MCF 10A (cell line): ENCODE measurements at regions not wholly inside any gene's neighbourhood (a gene's known extent, or its start where the extent isn't known, plus 50 kb on each side); places are given as distances from the start of the nearest gene placed in this dataset.
A peak's percentile ranks its signal among the peaks of the same experiment; 100 is the strongest.

Experiments
- BruUV-seq: library from RNA; stranded (reverse); fragments of 400-500 nt; replicated peaks from 2 replicates; lab custom pipeline; 2021; lab: Mats Ljungman, UMichigan
- CTCF ChIA-PET: fragments of 300-600 bp; sonication (Branson Sonifier 250); formaldehyde crosslinking; extraction: SDS; loops from one replicate; lab custom pipeline; 2021; ENCODE audit warnings: antibody characterized with exemption, inconsistent platforms; lab: Yijun Ruan, JAX
- POLR2A ChIA-PET: fragments of 300-600, 350-650 bp; sonication (Branson Sonifier 250); formaldehyde crosslinking; extraction: SDS; loops from one replicate; lab custom pipeline; 2020; ENCODE audit warnings: antibody characterized with exemption, inconsistent platforms; lab: Yijun Ruan, JAX
- DNase-seq: peaks from one replicate; pipeline ENCODE4 v3.0.0-alpha.2; 2018; ENCODE audit not compliant: unreplicated experiment
- H3K27ac Mint-ChIP-seq: one replicate; pipeline ENCODE4 v1.8.0; 2022; ENCODE audit warnings: mild to moderate bottlenecking, low read depth, mixed read lengths; ENCODE audit not compliant: unreplicated experiment
- H3K27me3 Mint-ChIP-seq: one replicate; pipeline ENCODE4 v1.8.0; 2022; ENCODE audit warnings: mixed read lengths; ENCODE audit not compliant: insufficient read depth, unreplicated experiment
- H3K36me3 Mint-ChIP-seq: one replicate; pipeline ENCODE4 v1.8.0; 2022; ENCODE audit warnings: mild to moderate bottlenecking, moderate library complexity, mixed read lengths; ENCODE audit not compliant: insufficient read depth, unreplicated experiment
- H3K4me1 Mint-ChIP-seq: one replicate; pipeline ENCODE4 v1.8.0; 2022; ENCODE audit warnings: mixed read lengths; ENCODE audit not compliant: insufficient read depth, unreplicated experiment
- H3K4me3 Mint-ChIP-seq: one replicate; pipeline ENCODE4 v1.8.0; 2022; ENCODE audit warnings: mild to moderate bottlenecking, moderate library complexity, mixed read lengths; ENCODE audit not compliant: unreplicated experiment
- H3K9me3 Mint-ChIP-seq: one replicate; pipeline ENCODE4 v1.8.0; 2022; ENCODE audit warnings: mixed read lengths; ENCODE audit not compliant: unreplicated experiment
- intact Hi-C: fragments of 100-400 bp; cut with micrococcal nuclease; formaldehyde crosslinking; loops from 2 replicates; pipeline ENCODE4 v1.14.1; 2022
- TF ChIP-seq, protein P1 (sequence below): fragments of 200-600 bp; IDR thresholded peaks from one replicate; pipeline ENCODE4 v1.8.0; 2022; ENCODE audit warnings: antibody characterized with exemption, mild to moderate bottlenecking; ENCODE audit not compliant: unreplicated experiment

DNA sequence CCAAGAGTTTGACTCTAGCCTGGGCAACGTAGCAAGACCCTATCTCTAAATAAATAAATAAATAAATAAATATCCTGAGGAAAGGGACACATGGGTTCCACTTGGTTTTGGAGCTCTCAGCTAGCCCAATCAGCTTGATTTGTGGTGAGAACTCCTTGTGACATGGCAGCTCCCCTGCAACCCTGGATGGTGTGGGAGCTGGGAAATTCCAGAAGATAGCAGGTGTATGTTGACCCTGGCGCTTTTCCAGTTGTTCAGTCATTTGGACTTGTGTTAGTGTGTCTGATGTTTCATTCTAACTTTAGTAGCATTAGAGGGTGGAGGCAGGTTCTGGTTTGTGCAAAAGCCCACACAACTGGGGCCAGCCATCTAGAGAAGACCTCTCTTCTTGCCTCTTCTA lies 148.5 kb upstream of the NCAM1 start:
- H3K9me3 Mint-ChIP-seq = no peaks in the 10 kb centered on the region
- no TSS peak for BruUV-seq
- CTCF ChIA-PET = no interaction called here
- no peaks in the 10 kb centered on the region for H3K27me3 Mint-ChIP-seq
- TF ChIP-seq, protein P1, sequence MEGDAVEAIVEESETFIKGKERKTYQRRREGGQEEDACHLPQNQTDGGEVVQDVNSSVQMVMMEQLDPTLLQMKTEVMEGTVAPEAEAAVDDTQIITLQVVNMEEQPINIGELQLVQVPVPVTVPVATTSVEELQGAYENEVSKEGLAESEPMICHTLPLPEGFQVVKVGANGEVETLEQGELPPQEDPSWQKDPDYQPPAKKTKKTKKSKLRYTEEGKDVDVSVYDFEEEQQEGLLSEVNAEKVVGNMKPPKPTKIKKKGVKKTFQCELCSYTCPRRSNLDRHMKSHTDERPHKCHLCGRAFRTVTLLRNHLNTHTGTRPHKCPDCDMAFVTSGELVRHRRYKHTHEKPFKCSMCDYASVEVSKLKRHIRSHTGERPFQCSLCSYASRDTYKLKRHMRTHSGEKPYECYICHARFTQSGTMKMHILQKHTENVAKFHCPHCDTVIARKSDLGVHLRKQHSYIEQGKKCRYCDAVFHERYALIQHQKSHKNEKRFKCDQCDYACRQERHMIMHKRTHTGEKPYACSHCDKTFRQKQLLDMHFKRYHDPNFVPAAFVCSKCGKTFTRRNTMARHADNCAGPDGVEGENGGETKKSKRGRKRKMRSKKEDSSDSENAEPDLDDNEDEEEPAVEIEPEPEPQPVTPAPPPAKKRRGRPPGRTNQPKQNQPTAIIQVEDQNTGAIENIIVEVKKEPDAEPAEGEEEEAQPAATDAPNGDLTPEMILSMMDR = no peak
- no peak for DNase-seq
- no peaks in the 10 kb centered on the region for H3K4me1 Mint-ChIP-seq
- H3K36me3 Mint-ChIP-seq = no peaks in the 10 kb centered on the region
- no peak overlapping the region for H3K4me3 Mint-ChIP-seq
- no peak overlapping the region for H3K27ac Mint-ChIP-seq
- POLR2A ChIA-PET = no interaction called here
- intact Hi-C loops = no loop called here

DNA sequence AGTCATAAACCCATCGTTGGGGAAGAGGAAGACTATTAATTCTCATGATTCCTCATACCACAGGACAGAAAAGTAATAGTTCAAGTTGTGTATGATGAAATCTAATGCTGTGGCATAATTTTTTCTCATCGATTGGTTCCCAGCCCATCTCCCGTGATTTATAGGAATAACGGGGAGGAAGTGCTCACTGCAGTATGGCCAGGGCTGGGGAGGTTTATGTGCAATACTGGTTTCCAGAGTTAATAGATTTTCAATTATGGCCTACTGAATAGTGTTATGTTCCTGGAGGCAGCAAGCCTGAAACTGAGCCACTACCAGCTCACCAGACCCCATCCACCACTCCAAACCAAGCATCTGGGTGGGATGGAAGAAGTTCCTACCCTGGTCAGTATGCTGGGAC lies 147.1 kb upstream of the NCAM1 start:
- Mint-ChIP-seq H3K27ac (no peak overlapping the region), H3K36me3 (no peaks in the 10 kb centered on the region), H3K4me1 (no peaks in the 10 kb centered on the region), H3K4me3 (no peak overlapping the region), H3K27me3 (no peaks in the 10 kb centered on the region), H3K9me3 (no peaks in the 10 kb centered on the region)
- TF ChIP-seq, protein P1 = no peak
- intact Hi-C loops = no loop called here
- no TSS peak for BruUV-seq
- ChIA-PET POLR2A (no interaction called here), CTCF (no interaction called here)
- DNase-seq = no peak

GRCh38 chr11:112817376-112817775 lies 143.8 kb upstream of the NCAM1 start:
- TF ChIP-seq, protein P1 = no peak
- ChIA-PET CTCF (interaction anchor here (0.7 to 2.2 kb wide), 3 partner anchors 16 to 298 kb away, joined by 3 to 7 read pairs (median 3); no protein-coding TSS in a partner anchor), POLR2A (no interaction called here)
- Mint-ChIP-seq H3K27me3 (no peaks in the 10 kb centered on the region), H3K4me3 (no peak overlapping the region), H3K27ac (no peak overlapping the region), H3K4me1 (no peaks in the 10 kb centered on the region), H3K36me3 (no peaks in the 10 kb centered on the region), H3K9me3 (no peaks in the 10 kb centered on the region)
- intact Hi-C loops = no loop called here
- no peak for DNase-seq
- no TSS peak for BruUV-seq

DNA sequence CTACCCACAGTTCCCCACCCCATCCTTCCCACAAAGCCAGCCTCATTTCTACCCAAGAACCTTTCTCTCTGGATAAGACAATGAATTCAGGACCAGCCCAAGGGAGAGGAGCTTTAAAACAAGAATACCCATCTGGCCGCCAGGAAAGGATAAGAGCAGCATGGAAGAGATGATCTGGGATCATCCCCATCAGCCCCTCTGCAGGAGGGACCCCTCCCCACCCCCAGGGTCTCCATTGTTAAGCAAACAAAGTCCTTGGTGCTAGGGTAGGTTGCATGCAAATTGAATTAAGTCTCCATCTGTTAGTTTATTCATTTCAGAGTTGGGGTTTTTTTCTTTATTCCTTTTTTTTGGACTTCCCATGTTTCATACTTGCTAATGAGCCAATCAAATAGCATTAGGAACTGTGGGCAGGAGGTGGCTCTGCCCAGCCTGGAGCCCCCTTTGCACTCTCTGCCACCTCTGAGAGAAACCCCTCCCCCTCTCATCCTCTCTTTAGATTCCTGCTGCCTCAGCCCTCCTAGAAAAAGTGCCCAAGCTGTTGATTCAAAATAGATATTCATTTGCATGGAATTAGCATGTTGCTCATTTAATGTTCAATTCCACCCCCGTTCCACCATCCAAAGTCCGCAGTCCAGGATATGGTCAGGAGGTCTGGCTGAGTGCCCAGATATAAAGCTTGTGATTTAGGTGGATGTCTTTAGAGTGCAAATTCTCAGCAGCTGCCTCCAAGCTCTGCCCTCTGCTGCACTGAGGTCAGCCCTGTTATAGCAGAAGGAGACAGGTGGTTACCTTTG lies 138.5 kb upstream of the NCAM1 start:
- intact Hi-C loops = no loop called here
- ChIA-PET CTCF (interaction anchor here (1.2 kb wide), 1 partner anchor 232 kb away, joined by 3 read pairs; no protein-coding TSS in a partner anchor), POLR2A (no interaction called here)
- DNase-seq = peak; percentile 9
- no TSS peak for BruUV-seq
- H3K4me1 Mint-ChIP-seq = no peaks in the 10 kb centered on the region
- TF ChIP-seq, protein P1 = no peak
- no peak overlapping the region for H3K27ac Mint-ChIP-seq
- no peaks in the 10 kb centered on the region for H3K36me3 Mint-ChIP-seq
- H3K9me3 Mint-ChIP-seq = no peaks in the 10 kb centered on the region
- no peak overlapping the region for H3K4me3 Mint-ChIP-seq
- peaks cover 13% of the 10 kb centered on the region for H3K27me3 Mint-ChIP-seq
